ACHN (cell line): ENCODE measurements at regions not wholly inside any gene's neighbourhood (a gene's known extent, or its start where the extent isn't known, plus 50 kb on each side); places are given as distances from the start of the nearest gene placed in this dataset.

Experiments
- DNase-seq: peaks from one replicate; pipeline ENCODE4 v3.0.0-alpha.2; 2015
- in situ Hi-C: cut with HindIII; loops from 2 replicates; pipeline ENCODE4 v1.10.0; 2017; ENCODE audit warnings: low sequenced_read_pairs, low pct_ligation_motif_present, low pct_unique_long_range_greater_than_20kb

GRCh38 chr2:60000686-60001085, 552.8 kb downstream of the BCL11A start:
- in situ Hi-C loops = no loop called here
- DNase-seq = no peak

GRCh38 chr2:59998324-59998723, 555.1 kb downstream of the BCL11A start:
- DNase-seq = no peak
- in situ Hi-C loops = no loop called here

GRCh38 chr2:59997371-59997770, 556.1 kb downstream of the BCL11A start:
- in situ Hi-C loops = no loop called here

GRCh38 chr2:59996855-59997254, 556.6 kb downstream of the BCL11A start:
- no peak for DNase-seq
- in situ Hi-C loops = no loop called here

More at GRCh38 chr2:59997371-59997770, 556.1 kb downstream of the BCL11A start:
- no peak for DNase-seq

- in situ Hi-C loops = no loop called here
- no peak for DNase-seq
These were observed 559.7 kb downstream of the BCL11A start for GRCh38 chr2:59993726-59994125.

GRCh38 chr2:59988341-59988740, 565.1 kb downstream of the BCL11A start:
- no peak for DNase-seq
- in situ Hi-C loops = no loop called here

GRCh38 chr2:59986511-59986910, 566.9 kb downstream of the BCL11A start:
- no peak for DNase-seq
- in situ Hi-C loops = no loop called here

- no peak for DNase-seq
- in situ Hi-C loops = no loop called here
These were observed 567.5 kb downstream of the BCL11A start for GRCh38 chr2:59985923-59986322.

GRCh38 chr2:59974051-59974766, 579.2 kb downstream of the BCL11A start:
- in situ Hi-C loops = no loop called here
- no peak for DNase-seq

- in situ Hi-C loops = no loop called here
These were observed 584.3 kb downstream of the BCL11A start for GRCh38 chr2:59969161-59969560.

GRCh38 chr2:59968441-59968840, 585.0 kb downstream of the BCL11A start:
- no peak for DNase-seq
- in situ Hi-C loops = no loop called here

More at GRCh38 chr2:59969161-59969560, 584.3 kb downstream of the BCL11A start:
- no peak for DNase-seq

GRCh38 chr2:59967691-59968090, 585.8 kb downstream of the BCL11A start:
- in situ Hi-C loops = no loop called here
- no peak for DNase-seq

GRCh38 chr2:59963157-59963556, 590.3 kb downstream of the BCL11A start:
- DNase-seq = no peak
- in situ Hi-C loops = no loop called here

- in situ Hi-C loops = no loop called here
These were observed 591.7 kb downstream of the BCL11A start for GRCh38 chr2:59961746-59962145.

GRCh38 chr2:59959944-59960343, 593.5 kb downstream of the BCL11A start:
- no peak for DNase-seq
- in situ Hi-C loops = no loop called here

More at GRCh38 chr2:59961746-59962145, 591.7 kb downstream of the BCL11A start:
- DNase-seq = no peak

- no peak for DNase-seq
- in situ Hi-C loops = no loop called here
These were observed 596.0 kb downstream of the BCL11A start for GRCh38 chr2:59957504-59957903.

GRCh38 chr2:59956981-59957380, 596.5 kb downstream of the BCL11A start:
- DNase-seq = no peak
- in situ Hi-C loops = no loop called here

- in situ Hi-C loops = no loop called here
- DNase-seq = no peak
These were observed 605.4 kb downstream of the BCL11A start for GRCh38 chr2:59947917-59948541.

- no peak for DNase-seq
- in situ Hi-C loops = no loop called here
These were observed 606.2 kb downstream of the BCL11A start for GRCh38 chr2:59947209-59947608.

- no peak for DNase-seq
- in situ Hi-C loops = no loop called here
These were observed 614.2 kb downstream of the BCL11A start for GRCh38 chr2:59939236-59939635.
